ENCODE measurements at regions not wholly inside any gene's neighbourhood (a gene's known extent, or its start where the extent isn't known, plus 50 kb on each side); places are given as distances from the start of the nearest gene placed in this dataset.

- no peak for TF ChIP-seq CTCF (IDR thresholded peaks at IDR 0.05; ENCODE audit: insufficient read depth, low read depth, low read length)
- CTCF ChIA-PET, result no interaction called here
Measured at GRCh38 chr10:31188792-31189406, 130.1 kb upstream of the ZEB1 start.

GRCh38 chr10:31190488-31190887 is 128.5 kb upstream of the ZEB1 start:
- DNase-seq (ENCODE audit: low read depth), result no peak
- no peaks in the 10 kb centered on the region for H3K36me3 ChIP-seq (ENCODE audit: control insufficient read depth, insufficient read depth, low read length)
- POLR2A ChIA-PET, result no interaction called here
- H3K4me3 ChIP-seq (ENCODE audit: low read depth, low read length), result no peak overlapping the region
- no peaks in the 10 kb centered on the region for H3K27me3 ChIP-seq (ENCODE audit: control insufficient read depth, insufficient read depth, low read length)
- no peak for TF ChIP-seq CTCF (IDR thresholded peaks at IDR 0.05; ENCODE audit: insufficient read depth, low read depth, low read length)
- CTCF ChIA-PET, result no interaction called here

More at GRCh38 chr10:31188792-31189406, 130.1 kb upstream of the ZEB1 start:
- H3K4me3 ChIP-seq (ENCODE audit: low read depth, low read length), result no peak overlapping the region
- POLR2A ChIA-PET, result no interaction called here
- no peaks in the 10 kb centered on the region for H3K36me3 ChIP-seq (ENCODE audit: control insufficient read depth, insufficient read depth, low read length)
- DNase-seq (ENCODE audit: low read depth), result no peak
- H3K27me3 ChIP-seq (ENCODE audit: control insufficient read depth, insufficient read depth, low read length), result no peaks in the 10 kb centered on the region

- Histone ChIP-seq H3K36me3 (ENCODE audit: control insufficient read depth, insufficient read depth, low read length) (no peaks in the 10 kb centered on the region), H3K27me3 (ENCODE audit: control insufficient read depth, insufficient read depth, low read length) (no peaks in the 10 kb centered on the region), H3K4me3 (ENCODE audit: low read depth, low read length) (no peak overlapping the region)
- TF ChIP-seq CTCF (IDR thresholded peaks at IDR 0.05; ENCODE audit: insufficient read depth, low read depth, low read length), result no peak
- ChIA-PET CTCF (no interaction called here), POLR2A (no interaction called here)
- no peak for DNase-seq (ENCODE audit: low read depth)
Measured at GRCh38 chr10:31192475-31192874, 126.5 kb upstream of the ZEB1 start.

- DNase-seq (ENCODE audit: low read depth), result no peak
- no peak for TF ChIP-seq CTCF (IDR thresholded peaks at IDR 0.05; ENCODE audit: insufficient read depth, low read depth, low read length)
- Histone ChIP-seq H3K27me3 (ENCODE audit: control insufficient read depth, insufficient read depth, low read length) (no peaks in the 10 kb centered on the region), H3K36me3 (ENCODE audit: control insufficient read depth, insufficient read depth, low read length) (no peaks in the 10 kb centered on the region), H3K4me3 (ENCODE audit: low read depth, low read length) (no peak overlapping the region)
- ChIA-PET CTCF (no interaction called here), POLR2A (no interaction called here)
Measured at GRCh38 chr10:31194986-31195385, 124.0 kb upstream of the ZEB1 start.

- Histone ChIP-seq H3K27me3 (ENCODE audit: control insufficient read depth, insufficient read depth, low read length) (no peaks in the 10 kb centered on the region), H3K4me3 (ENCODE audit: low read depth, low read length) (no peak overlapping the region), H3K36me3 (ENCODE audit: control insufficient read depth, insufficient read depth, low read length) (no peaks in the 10 kb centered on the region)
- DNase-seq (ENCODE audit: low read depth), result no peak
- ChIA-PET CTCF (interaction anchor here (0.6 to 0.7 kb wide), 2 partner anchors 97 to 164 kb away, joined by 3 to 4 read pairs; no protein-coding TSS in a partner anchor), POLR2A (no interaction called here)
- TF ChIP-seq CTCF (IDR thresholded peaks at IDR 0.05; ENCODE audit: insufficient read depth, low read depth, low read length), result no peak
Measured at GRCh38 chr10:31197886-31198285, 121.1 kb upstream of the ZEB1 start.
